ENCODE measurements at regions not wholly inside any gene's neighbourhood (a gene's known extent, or its start where the extent isn't known, plus 50 kb on each side); places are given as distances from the start of the nearest gene placed in this dataset.
"Not testable (repeated sequence)": the region's sequence is repeated elsewhere in the genome, so short reads cannot be mapped to it uniquely, and the experiment has no call there.

DNA sequence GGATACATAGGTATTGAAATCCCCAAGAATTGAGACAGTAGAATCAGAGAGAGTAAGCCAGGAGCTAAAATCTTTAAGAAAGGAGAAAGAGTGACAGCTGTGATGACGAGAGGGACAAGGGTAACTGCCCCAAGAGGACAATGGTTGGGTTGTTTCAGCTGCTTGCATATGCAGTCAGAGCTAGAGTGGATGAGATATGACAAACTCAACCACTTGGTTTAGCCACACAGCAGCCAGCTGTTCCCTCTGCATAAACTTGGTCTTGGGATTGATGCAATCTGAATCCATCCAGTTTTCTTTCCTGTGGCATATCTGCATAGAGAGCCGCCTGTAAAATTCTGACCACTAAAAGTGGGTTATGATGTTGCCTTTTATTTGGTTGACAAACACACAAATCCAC is 100.7 kb downstream of the ZNF622 start:
- Histone ChIP-seq H2AFZ (ENCODE audit: low read length, unreplicated experiment) (no peak overlapping the region), H3K27ac (ENCODE audit: low read depth, low read length) (no peak overlapping the region), H3K79me2 (ENCODE audit: control insufficient read depth, insufficient read depth, low read length, unreplicated experiment) (no peaks in the 10 kb centered on the region), H3K4me3 (ENCODE audit: low read depth, low read length) (no peak overlapping the region), H3K36me3 (ENCODE audit: insufficient read depth, low read length) (no peaks in the 10 kb centered on the region), H3K4me1 (ENCODE audit: control insufficient read depth, insufficient read depth, low read length, unreplicated experiment) (no peaks in the 10 kb centered on the region), H3K27me3 (ENCODE audit: insufficient read depth, low read length) (peaks cover 15% of the 10 kb centered on the region)

DNA sequence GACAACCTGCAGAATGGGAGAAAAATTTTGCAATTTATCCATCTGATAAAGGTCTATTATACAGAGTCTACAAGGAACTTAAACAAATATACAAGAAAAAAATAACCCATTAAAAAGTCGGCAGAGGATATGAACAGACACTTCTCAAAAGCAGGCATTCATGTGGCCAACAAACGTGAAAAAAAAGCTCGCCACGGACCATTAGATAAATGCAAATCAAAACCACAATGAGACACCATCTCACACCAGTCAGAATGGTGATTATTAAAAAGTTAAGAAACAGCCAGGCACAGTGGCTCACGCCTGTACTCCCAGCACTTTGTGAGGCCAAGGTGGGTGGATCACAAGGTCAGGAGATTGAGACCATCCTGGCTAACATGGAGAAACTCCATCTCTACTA is 112.2 kb downstream of the ZNF622 start:
- H3K27ac ChIP-seq (ENCODE audit: low read depth, low read length); H2AFZ ChIP-seq (ENCODE audit: low read length, unreplicated experiment); H3K79me2 ChIP-seq (ENCODE audit: control insufficient read depth, insufficient read depth, low read length, unreplicated experiment); H3K4me3 ChIP-seq (ENCODE audit: low read depth, low read length); H3K27me3 ChIP-seq (ENCODE audit: insufficient read depth, low read length); H3K36me3 ChIP-seq (ENCODE audit: insufficient read depth, low read length); H3K4me1 ChIP-seq (ENCODE audit: control insufficient read depth, insufficient read depth, low read length, unreplicated experiment): not testable (repeated sequence)

GRCh38 chr5:16350816-16351215 is 114.8 kb downstream of the ZNF622 start:
- H3K36me3 ChIP-seq (ENCODE audit: insufficient read depth, low read length): no peaks in the 10 kb centered on the region
- no peaks in the 10 kb centered on the region for H3K4me1 ChIP-seq (ENCODE audit: control insufficient read depth, insufficient read depth, low read length, unreplicated experiment)
- H3K27ac ChIP-seq (ENCODE audit: low read depth, low read length): no peak overlapping the region
- no peak overlapping the region for H3K4me3 ChIP-seq (ENCODE audit: low read depth, low read length)
- H3K27me3 ChIP-seq (ENCODE audit: insufficient read depth, low read length): no peaks in the 10 kb centered on the region
- no peaks in the 10 kb centered on the region for H3K79me2 ChIP-seq (ENCODE audit: control insufficient read depth, insufficient read depth, low read length, unreplicated experiment)
- no peak overlapping the region for H2AFZ ChIP-seq (ENCODE audit: low read length, unreplicated experiment)

DNA sequence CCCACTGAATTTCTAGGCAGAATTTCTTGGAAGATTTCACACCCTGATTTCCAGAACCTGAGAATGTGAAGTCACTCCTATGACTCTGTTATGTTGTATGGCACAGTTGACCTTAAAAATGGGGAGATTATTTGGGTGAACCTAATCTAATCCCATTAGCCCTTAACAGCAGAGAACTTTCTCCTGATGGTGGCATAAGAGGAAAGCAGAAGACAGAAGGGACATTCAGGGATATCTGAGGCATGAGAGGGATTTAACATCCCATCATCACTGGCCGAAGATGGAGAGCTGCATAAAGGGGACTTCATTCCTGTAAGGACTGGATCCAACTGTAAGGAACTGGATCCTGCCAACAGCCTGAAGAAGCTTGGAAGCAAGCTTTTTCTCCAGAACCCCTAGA is 119.2 kb downstream of the ZNF622 start:
- Histone ChIP-seq H3K4me3 (ENCODE audit: low read depth, low read length) (no peak overlapping the region), H2AFZ (ENCODE audit: low read length, unreplicated experiment) (no peak overlapping the region), H3K27me3 (ENCODE audit: insufficient read depth, low read length) (peaks cover 3% of the 10 kb centered on the region; the same call in 1 of the 2 replicates), H3K4me1 (ENCODE audit: control insufficient read depth, insufficient read depth, low read length, unreplicated experiment) (no peaks in the 10 kb centered on the region), H3K79me2 (ENCODE audit: control insufficient read depth, insufficient read depth, low read length, unreplicated experiment) (no peaks in the 10 kb centered on the region), H3K27ac (ENCODE audit: low read depth, low read length) (no peak overlapping the region), H3K36me3 (ENCODE audit: insufficient read depth, low read length) (no peaks in the 10 kb centered on the region)

DNA sequence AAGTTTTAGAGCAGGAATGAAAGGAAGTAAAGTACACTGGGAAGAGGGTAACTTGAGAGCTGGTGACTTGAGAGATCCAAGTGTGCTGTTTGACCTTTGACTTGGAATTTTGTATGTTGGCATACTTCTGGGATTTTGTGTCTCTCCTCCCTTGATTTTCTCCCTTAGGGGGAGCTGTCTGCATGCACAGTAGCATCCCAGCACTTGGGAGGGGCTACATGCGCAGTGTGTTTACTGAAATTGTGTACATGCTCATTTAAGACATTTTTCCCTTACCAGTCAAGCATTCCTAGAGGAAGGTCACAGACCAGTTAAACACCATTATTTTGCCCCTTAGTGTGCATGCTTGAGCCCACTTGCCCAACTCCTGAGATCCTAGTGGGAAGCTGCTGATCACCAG is 120.1 kb downstream of the ZNF622 start:
- no peaks in the 10 kb centered on the region for H3K79me2 ChIP-seq (ENCODE audit: control insufficient read depth, insufficient read depth, low read length, unreplicated experiment)
- H3K36me3 ChIP-seq (ENCODE audit: insufficient read depth, low read length): no peaks in the 10 kb centered on the region
- H3K4me1 ChIP-seq (ENCODE audit: control insufficient read depth, insufficient read depth, low read length, unreplicated experiment): no peaks in the 10 kb centered on the region
- H3K27ac ChIP-seq (ENCODE audit: low read depth, low read length): no peak overlapping the region
- no peak overlapping the region for H2AFZ ChIP-seq (ENCODE audit: low read length, unreplicated experiment)
- peaks cover 3% of the 10 kb centered on the region; the same call in 1 of the 2 replicates for H3K27me3 ChIP-seq (ENCODE audit: insufficient read depth, low read length)
- no peak overlapping the region for H3K4me3 ChIP-seq (ENCODE audit: low read depth, low read length)

DNA sequence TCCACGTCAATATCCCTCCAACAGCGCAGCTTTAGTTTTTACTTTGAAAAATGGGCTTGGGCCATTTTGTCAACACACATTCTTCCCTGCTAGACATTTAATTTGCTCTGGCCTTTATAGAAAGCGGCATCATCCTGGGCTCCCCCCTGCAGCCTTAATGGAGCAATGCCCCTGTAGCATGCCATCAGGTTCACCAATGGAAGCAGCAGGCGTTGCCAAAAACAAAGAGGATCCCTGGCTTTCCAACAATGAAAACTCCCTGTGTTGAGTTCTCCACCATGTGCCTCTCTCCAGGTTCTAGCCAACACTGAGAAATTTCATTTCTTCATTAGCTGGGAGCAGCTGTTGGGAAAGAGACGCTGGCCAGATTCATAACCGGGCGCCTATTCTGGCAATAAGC is 139.5 kb downstream of the ZNF622 start:
- Histone ChIP-seq H3K79me2 (ENCODE audit: control insufficient read depth, insufficient read depth, low read length, unreplicated experiment) (no peaks in the 10 kb centered on the region), H2AFZ (ENCODE audit: low read length, unreplicated experiment) (no peak overlapping the region), H3K4me1 (ENCODE audit: control insufficient read depth, insufficient read depth, low read length, unreplicated experiment) (no peaks in the 10 kb centered on the region), H3K27ac (ENCODE audit: low read depth, low read length) (no peak overlapping the region), H3K4me3 (ENCODE audit: low read depth, low read length) (no peak overlapping the region), H3K27me3 (ENCODE audit: insufficient read depth, low read length) (peaks cover 17% of the 10 kb centered on the region; the same call in 1 of the 2 replicates), H3K36me3 (ENCODE audit: insufficient read depth, low read length) (no peaks in the 10 kb centered on the region)

GRCh38 chr5:16321284-16321683 is 141.7 kb upstream of the MARCHF11 start:
- Histone ChIP-seq H3K79me2 (ENCODE audit: control insufficient read depth, insufficient read depth, low read length, unreplicated experiment) (no peaks in the 10 kb centered on the region), H3K27ac (ENCODE audit: low read depth, low read length) (no peak overlapping the region), H3K4me1 (ENCODE audit: control insufficient read depth, insufficient read depth, low read length, unreplicated experiment) (no peaks in the 10 kb centered on the region), H3K36me3 (ENCODE audit: insufficient read depth, low read length) (no peaks in the 10 kb centered on the region), H2AFZ (ENCODE audit: low read length, unreplicated experiment) (no peak overlapping the region), H3K4me3 (ENCODE audit: low read depth, low read length) (no peak overlapping the region), H3K27me3 (ENCODE audit: insufficient read depth, low read length) (no peaks in the 10 kb centered on the region)

GRCh38 chr5:16315501-16315900 is 135.9 kb upstream of the MARCHF11 start:
- H3K4me3 ChIP-seq (ENCODE audit: low read depth, low read length): no peak overlapping the region

GRCh38 chr5:16313761-16314160 is 134.2 kb upstream of the MARCHF11 start:
- H3K27me3 ChIP-seq (ENCODE audit: insufficient read depth, low read length): no peaks in the 10 kb centered on the region
- H3K79me2 ChIP-seq (ENCODE audit: control insufficient read depth, insufficient read depth, low read length, unreplicated experiment): no peaks in the 10 kb centered on the region
- H2AFZ ChIP-seq (ENCODE audit: low read length, unreplicated experiment): no peak overlapping the region
- no peak overlapping the region for H3K4me3 ChIP-seq (ENCODE audit: low read depth, low read length)
- H3K4me1 ChIP-seq (ENCODE audit: control insufficient read depth, insufficient read depth, low read length, unreplicated experiment): no peaks in the 10 kb centered on the region
- H3K36me3 ChIP-seq (ENCODE audit: insufficient read depth, low read length): no peaks in the 10 kb centered on the region
- H3K27ac ChIP-seq (ENCODE audit: low read depth, low read length): no peak overlapping the region

More at GRCh38 chr5:16315501-16315900, 135.9 kb upstream of the MARCHF11 start:
- Histone ChIP-seq H3K27me3 (ENCODE audit: insufficient read depth, low read length) (no peaks in the 10 kb centered on the region), H3K27ac (ENCODE audit: low read depth, low read length) (no peak overlapping the region), H3K36me3 (ENCODE audit: insufficient read depth, low read length) (no peaks in the 10 kb centered on the region), H3K4me1 (ENCODE audit: control insufficient read depth, insufficient read depth, low read length, unreplicated experiment) (no peaks in the 10 kb centered on the region), H3K79me2 (ENCODE audit: control insufficient read depth, insufficient read depth, low read length, unreplicated experiment) (no peaks in the 10 kb centered on the region), H2AFZ (ENCODE audit: low read length, unreplicated experiment) (no peak overlapping the region)

- H3K4me1 ChIP-seq (ENCODE audit: control insufficient read depth, insufficient read depth, low read length, unreplicated experiment): no peaks in the 10 kb centered on the region
- no peaks in the 10 kb centered on the region for H3K36me3 ChIP-seq (ENCODE audit: insufficient read depth, low read length)
- no peak overlapping the region for H3K27ac ChIP-seq (ENCODE audit: low read depth, low read length)
- no peaks in the 10 kb centered on the region for H3K79me2 ChIP-seq (ENCODE audit: control insufficient read depth, insufficient read depth, low read length, unreplicated experiment)
- no peak overlapping the region for H3K4me3 ChIP-seq (ENCODE audit: low read depth, low read length)
- H3K27me3 ChIP-seq (ENCODE audit: insufficient read depth, low read length): no peaks in the 10 kb centered on the region
- no peak overlapping the region for H2AFZ ChIP-seq (ENCODE audit: low read length, unreplicated experiment)
Measured at GRCh38 chr5:16312785-16313184, 133.2 kb upstream of the MARCHF11 start.

- Histone ChIP-seq H3K27ac (ENCODE audit: low read depth, low read length) (no peak overlapping the region), H3K4me1 (ENCODE audit: control insufficient read depth, insufficient read depth, low read length, unreplicated experiment) (no peaks in the 10 kb centered on the region)
Measured at GRCh38 chr5:16311666-16312065, 132.1 kb upstream of the MARCHF11 start.

More at GRCh38 chr5:16311666-16312065, 132.1 kb upstream of the MARCHF11 start:
- Histone ChIP-seq H3K36me3 (ENCODE audit: insufficient read depth, low read length) (no peaks in the 10 kb centered on the region), H2AFZ (ENCODE audit: low read length, unreplicated experiment) (no peak overlapping the region), H3K4me3 (ENCODE audit: low read depth, low read length) (no peak overlapping the region), H3K79me2 (ENCODE audit: control insufficient read depth, insufficient read depth, low read length, unreplicated experiment) (no peaks in the 10 kb centered on the region), H3K27me3 (ENCODE audit: insufficient read depth, low read length) (no peaks in the 10 kb centered on the region)
